ENCODE measurements at regions not wholly inside any gene's neighbourhood (a gene's known extent, or its start where the extent isn't known, plus 50 kb on each side); places are given as distances from the start of the nearest gene placed in this dataset.

DNA sequence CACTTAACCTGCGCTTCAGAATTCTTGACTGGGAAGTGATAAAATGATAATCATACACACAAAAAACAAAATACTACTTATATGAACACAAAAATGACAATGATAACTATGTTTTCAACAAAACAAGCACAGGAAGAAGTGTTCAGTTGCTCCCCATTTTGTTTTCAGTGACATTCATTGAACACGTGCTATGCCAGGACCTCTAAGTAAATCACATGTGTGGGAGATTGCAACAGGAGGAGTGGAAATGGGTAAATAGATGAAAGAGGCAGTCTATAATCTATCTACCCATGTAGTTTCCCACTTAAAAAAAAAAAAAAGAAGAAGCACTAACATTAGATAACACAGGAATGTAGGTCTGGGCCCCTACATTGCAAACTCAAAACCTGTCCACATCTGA, 183.5 kb upstream of the HNRNPA3 start:
- TF ChIP-seq CTCF (IDR thresholded peaks at IDR 0.05) = no peak
- no peak for TF ChIP-seq POLR2A (IDR thresholded peaks at IDR 0.05; ENCODE audit: low read length)
- TF ChIP-seq USF2 (IDR thresholded peaks at IDR 0.05) = no peak

Measured in A549 (cell line).